ENCODE measurements at regions not wholly inside any gene's neighbourhood (a gene's known extent, or its start where the extent isn't known, plus 50 kb on each side); places are given as distances from the start of the nearest gene placed in this dataset.
A peak's percentile ranks its signal among the peaks of the same experiment; 100 is the strongest.

- no peak for DNase-seq
These were observed 183.1 kb downstream of the GPAM start for GRCh38 chr10:112000466-112000865.

GRCh38 chr10:112002206-112002605 lies 181.4 kb downstream of the GPAM start:
- DNase-seq: no peak

GRCh38 chr10:112004075-112004474 lies 179.5 kb downstream of the GPAM start:
- DNase-seq: no peak

GRCh38 chr10:112005044-112005443 lies 178.5 kb downstream of the GPAM start:
- DNase-seq: no peak

- DNase-seq: no peak
These were observed 177.2 kb downstream of the GPAM start for GRCh38 chr10:112006407-112006806.

GRCh38 chr10:112006831-112007230 lies 176.7 kb downstream of the GPAM start:
- no peak for DNase-seq

GRCh38 chr10:112022196-112022595 lies 161.4 kb downstream of the GPAM start:
- no peak for DNase-seq

GRCh38 chr10:112024079-112024478 lies 159.5 kb downstream of the GPAM start:
- no peak for DNase-seq

GRCh38 chr10:112025228-112025627 lies 158.3 kb downstream of the GPAM start:
- DNase-seq: no peak

- no peak for DNase-seq
These were observed 157.1 kb downstream of the GPAM start for GRCh38 chr10:112026438-112026837.

GRCh38 chr10:112027731-112028280 lies 155.8 kb downstream of the GPAM start:
- no peak for DNase-seq

- no peak for DNase-seq
These were observed 153.1 kb downstream of the GPAM start for GRCh38 chr10:112030431-112030830.

- no peak for DNase-seq
These were observed 143.7 kb downstream of the GPAM start for GRCh38 chr10:112039823-112040222.

GRCh38 chr10:112040696-112041095 lies 142.9 kb downstream of the GPAM start:
- DNase-seq: no peak

GRCh38 chr10:112045938-112046337 lies 137.6 kb downstream of the GPAM start:
- no peak for DNase-seq

- DNase-seq: no peak
These were observed 135.9 kb downstream of the GPAM start for GRCh38 chr10:112047674-112048073.

- DNase-seq: no peak
These were observed 131.4 kb downstream of the GPAM start for GRCh38 chr10:112052166-112052565.

- DNase-seq: no peak
These were observed 129.7 kb downstream of the GPAM start for GRCh38 chr10:112053895-112054294.

- DNase-seq: no peak
These were observed 129.0 kb downstream of the GPAM start for GRCh38 chr10:112054516-112054915.

GRCh38 chr10:112057072-112057471 lies 126.5 kb downstream of the GPAM start:
- DNase-seq: no peak

GRCh38 chr10:112059220-112059619 lies 124.3 kb downstream of the GPAM start:
- DNase-seq: no peak

- no peak for DNase-seq
These were observed 111.9 kb downstream of the GPAM start for GRCh38 chr10:112071596-112072133.

GRCh38 chr10:112078003-112078402 lies 105.6 kb downstream of the GPAM start:
- DNase-seq: no peak

- DNase-seq: no peak
These were observed 103.3 kb downstream of the GPAM start for GRCh38 chr10:112080231-112080630.

- peak; percentile 27 for DNase-seq
These were observed 101.4 kb downstream of the GPAM start for GRCh38 chr10:112082120-112082519.

Measured in femur (tissue), 1 donor.